ENCODE measurements at regions not wholly inside any gene's neighbourhood (a gene's known extent, or its start where the extent isn't known, plus 50 kb on each side); places are given as distances from the start of the nearest gene placed in this dataset.

- no peaks in the 10 kb centered on the region for H4K20me1 ChIP-seq (ENCODE audit: insufficient read depth, low read length)
- no peak for DNase-seq (ENCODE audit: insufficient read length, low spot score, missing footprints)
- no peaks in the 10 kb centered on the region for H3K36me3 ChIP-seq (ENCODE audit: insufficient read depth, low read length)
- H3K4me2 ChIP-seq (ENCODE audit: insufficient read depth, low read length), result peak overlapping the region; percentile 58
- no peaks in the 10 kb centered on the region for H3K9me3 ChIP-seq (ENCODE audit: low read depth, low read length)
- no peaks in the 10 kb centered on the region for H3K27me3 ChIP-seq (ENCODE audit: insufficient read depth, low read length)
- peak overlapping the region; percentile 11 for H3K4me3 ChIP-seq (ENCODE audit: insufficient read depth, low read length)
- no peaks in the 10 kb centered on the region for H3K79me2 ChIP-seq (ENCODE audit: insufficient read depth, low read length)
- H3K27ac ChIP-seq (ENCODE audit: low read depth, low read length), result no peak overlapping the region
- no peak for TF ChIP-seq CTCF (IDR thresholded peaks at IDR 0.05; ENCODE audit: extremely low read depth, low read depth, low read length)
- peaks cover 32% of the 10 kb centered on the region for H3K4me1 ChIP-seq (ENCODE audit: insufficient read depth, low read length)
- H2AFZ ChIP-seq (ENCODE audit: low read length), result no peak overlapping the region
Observed at GRCh38 chr9:87375397-87376073, 122.1 kb upstream of the DAPK1 start.

DNA sequence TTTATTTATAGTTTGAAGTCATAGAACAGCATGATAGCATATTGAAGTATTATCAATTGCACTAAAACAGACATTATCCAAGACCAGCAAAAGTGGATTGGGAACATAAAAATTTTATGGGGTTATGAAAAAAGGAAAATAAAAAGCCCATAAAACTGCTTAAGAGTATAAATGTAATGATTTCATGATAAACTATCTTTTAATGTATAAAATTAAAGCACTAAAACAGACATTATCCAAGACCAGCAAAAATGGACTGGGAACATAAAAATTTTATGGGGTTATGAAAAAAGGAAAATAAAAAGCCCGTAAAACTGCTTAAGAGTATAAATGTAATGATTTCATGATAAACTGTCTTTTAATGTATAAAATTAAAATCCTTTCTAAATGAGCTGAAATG lies 119.0 kb upstream of the DAPK1 start:
- H3K27ac ChIP-seq (ENCODE audit: low read depth, low read length), result no peak overlapping the region
- no peak overlapping the region for H3K4me2 ChIP-seq (ENCODE audit: insufficient read depth, low read length)
- no peaks in the 10 kb centered on the region for H3K9me3 ChIP-seq (ENCODE audit: low read depth, low read length)
- no peaks in the 10 kb centered on the region for H3K27me3 ChIP-seq (ENCODE audit: insufficient read depth, low read length)
- H2AFZ ChIP-seq (ENCODE audit: low read length), result no peak overlapping the region
- no peak for TF ChIP-seq CTCF (IDR thresholded peaks at IDR 0.05; ENCODE audit: extremely low read depth, low read depth, low read length)
- H3K79me2 ChIP-seq (ENCODE audit: insufficient read depth, low read length), result no peaks in the 10 kb centered on the region
- H3K36me3 ChIP-seq (ENCODE audit: insufficient read depth, low read length), result no peaks in the 10 kb centered on the region
- no peak overlapping the region for H3K4me3 ChIP-seq (ENCODE audit: insufficient read depth, low read length)
- peaks cover 58% of the 10 kb centered on the region for H3K4me1 ChIP-seq (ENCODE audit: insufficient read depth, low read length)
- no peak for DNase-seq (ENCODE audit: insufficient read length, low spot score, missing footprints)
- no peaks in the 10 kb centered on the region for H4K20me1 ChIP-seq (ENCODE audit: insufficient read depth, low read length)

DNA sequence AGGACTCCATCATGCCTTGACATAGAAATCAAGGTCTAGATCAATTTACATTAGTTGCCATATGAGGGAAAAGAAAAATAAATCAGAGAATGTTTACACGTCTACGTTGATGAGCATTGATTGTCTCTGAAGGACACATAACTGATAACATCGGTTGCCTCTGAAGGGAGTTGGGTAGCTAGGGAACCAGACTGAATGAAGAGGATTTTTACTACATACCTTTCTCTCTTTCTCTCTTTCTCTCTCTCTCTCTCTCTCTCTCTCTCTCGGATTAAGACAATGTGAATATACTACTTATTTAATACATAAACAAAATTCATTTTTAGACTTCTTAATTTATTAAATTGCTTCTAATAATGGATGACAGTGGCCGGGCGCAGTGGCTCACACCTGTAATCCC lies 118.4 kb upstream of the DAPK1 start:
- no peak for TF ChIP-seq CTCF (IDR thresholded peaks at IDR 0.05; ENCODE audit: extremely low read depth, low read depth, low read length)
- no peak for DNase-seq (ENCODE audit: insufficient read length, low spot score, missing footprints)
- Histone ChIP-seq H3K36me3 (ENCODE audit: insufficient read depth, low read length) (no peaks in the 10 kb centered on the region), H3K27ac (ENCODE audit: low read depth, low read length) (no peak overlapping the region), H2AFZ (ENCODE audit: low read length) (no peak overlapping the region), H4K20me1 (ENCODE audit: insufficient read depth, low read length) (no peaks in the 10 kb centered on the region), H3K27me3 (ENCODE audit: insufficient read depth, low read length) (no peaks in the 10 kb centered on the region), H3K79me2 (ENCODE audit: insufficient read depth, low read length) (no peaks in the 10 kb centered on the region), H3K4me1 (ENCODE audit: insufficient read depth, low read length) (peaks cover 58% of the 10 kb centered on the region), H3K4me2 (ENCODE audit: insufficient read depth, low read length) (no peak overlapping the region), H3K9me3 (ENCODE audit: low read depth, low read length) (no peaks in the 10 kb centered on the region), H3K4me3 (ENCODE audit: insufficient read depth, low read length) (no peak overlapping the region)

GRCh38 chr9:87381050-87381711 lies 116.5 kb upstream of the DAPK1 start:
- no peaks in the 10 kb centered on the region for H3K9me3 ChIP-seq (ENCODE audit: low read depth, low read length)
- H3K27me3 ChIP-seq (ENCODE audit: insufficient read depth, low read length), result no peaks in the 10 kb centered on the region
- no peak for DNase-seq (ENCODE audit: insufficient read length, low spot score, missing footprints)
- no peak overlapping the region for H2AFZ ChIP-seq (ENCODE audit: low read length)
- peak overlapping the region; percentile 75 for H3K27ac ChIP-seq (ENCODE audit: low read depth, low read length)
- no peak for TF ChIP-seq CTCF (IDR thresholded peaks at IDR 0.05; ENCODE audit: extremely low read depth, low read depth, low read length)
- no peaks in the 10 kb centered on the region for H3K36me3 ChIP-seq (ENCODE audit: insufficient read depth, low read length)
- peaks cover 40% of the 10 kb centered on the region for H3K4me1 ChIP-seq (ENCODE audit: insufficient read depth, low read length)
- no peak overlapping the region for H3K4me2 ChIP-seq (ENCODE audit: insufficient read depth, low read length)
- no peak overlapping the region for H3K4me3 ChIP-seq (ENCODE audit: insufficient read depth, low read length)
- H4K20me1 ChIP-seq (ENCODE audit: insufficient read depth, low read length), result no peaks in the 10 kb centered on the region
- no peaks in the 10 kb centered on the region for H3K79me2 ChIP-seq (ENCODE audit: insufficient read depth, low read length)

Measured in osteoblast (primary cell).